ENCODE measurements at regions not wholly inside any gene's neighbourhood (a gene's known extent, or its start where the extent isn't known, plus 50 kb on each side); places are given as distances from the start of the nearest gene placed in this dataset.

DNA sequence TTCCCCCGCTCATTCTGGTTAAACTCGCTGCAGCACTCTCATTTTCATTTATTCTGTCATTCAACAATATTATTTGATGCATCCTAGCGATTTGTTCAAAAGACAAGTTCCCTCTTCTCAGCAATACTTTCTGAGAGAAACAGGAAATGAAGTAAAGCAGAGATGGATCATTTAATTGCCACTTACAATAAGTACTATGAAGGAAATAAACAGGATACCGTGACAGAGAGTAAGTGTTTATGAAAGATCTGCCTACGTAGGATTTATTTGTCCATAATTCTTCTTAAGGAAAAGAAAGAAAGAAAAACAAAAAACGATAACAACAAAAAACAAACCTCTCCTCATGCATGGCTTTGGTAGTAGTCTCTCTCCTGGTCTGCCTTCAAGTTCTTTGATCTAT is 406.8 kb upstream of the ZNF608 start:
- TF ChIP-seq TAF1 (IDR thresholded peaks at IDR 0.05; ENCODE audit: low read depth) = no peak
- TF ChIP-seq, protein P1, sequence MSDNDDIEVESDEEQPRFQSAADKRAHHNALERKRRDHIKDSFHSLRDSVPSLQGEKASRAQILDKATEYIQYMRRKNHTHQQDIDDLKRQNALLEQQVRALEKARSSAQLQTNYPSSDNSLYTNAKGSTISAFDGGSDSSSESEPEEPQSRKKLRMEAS (IDR thresholded peaks at IDR 0.05) = no peak
- TF ChIP-seq CEBPB (IDR thresholded peaks at IDR 0.05) = no peak
- TF ChIP-seq, protein P2, sequence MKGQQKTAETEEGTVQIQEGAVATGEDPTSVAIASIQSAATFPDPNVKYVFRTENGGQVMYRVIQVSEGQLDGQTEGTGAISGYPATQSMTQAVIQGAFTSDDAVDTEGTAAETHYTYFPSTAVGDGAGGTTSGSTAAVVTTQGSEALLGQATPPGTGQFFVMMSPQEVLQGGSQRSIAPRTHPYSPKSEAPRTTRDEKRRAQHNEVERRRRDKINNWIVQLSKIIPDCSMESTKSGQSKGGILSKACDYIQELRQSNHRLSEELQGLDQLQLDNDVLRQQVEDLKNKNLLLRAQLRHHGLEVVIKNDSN (IDR thresholded peaks at IDR 0.05) = no peak
- TF ChIP-seq EP300 (IDR thresholded peaks at IDR 0.05; ENCODE audit: borderline replicate concordance) = no peak
- no peak for TF ChIP-seq ZBTB7A (IDR thresholded peaks at IDR 0.05; ENCODE audit: low read depth)
- TF ChIP-seq YY1 (IDR thresholded peaks at IDR 0.05; ENCODE audit: low read depth) = no peak
- no peak for TF ChIP-seq TCF12 (IDR thresholded peaks at IDR 0.05; ENCODE audit: low read depth)
- TF ChIP-seq FOXM1 (IDR thresholded peaks at IDR 0.05; ENCODE audit: borderline replicate concordance, low read depth) = no peak
- TF ChIP-seq, protein P3, sequence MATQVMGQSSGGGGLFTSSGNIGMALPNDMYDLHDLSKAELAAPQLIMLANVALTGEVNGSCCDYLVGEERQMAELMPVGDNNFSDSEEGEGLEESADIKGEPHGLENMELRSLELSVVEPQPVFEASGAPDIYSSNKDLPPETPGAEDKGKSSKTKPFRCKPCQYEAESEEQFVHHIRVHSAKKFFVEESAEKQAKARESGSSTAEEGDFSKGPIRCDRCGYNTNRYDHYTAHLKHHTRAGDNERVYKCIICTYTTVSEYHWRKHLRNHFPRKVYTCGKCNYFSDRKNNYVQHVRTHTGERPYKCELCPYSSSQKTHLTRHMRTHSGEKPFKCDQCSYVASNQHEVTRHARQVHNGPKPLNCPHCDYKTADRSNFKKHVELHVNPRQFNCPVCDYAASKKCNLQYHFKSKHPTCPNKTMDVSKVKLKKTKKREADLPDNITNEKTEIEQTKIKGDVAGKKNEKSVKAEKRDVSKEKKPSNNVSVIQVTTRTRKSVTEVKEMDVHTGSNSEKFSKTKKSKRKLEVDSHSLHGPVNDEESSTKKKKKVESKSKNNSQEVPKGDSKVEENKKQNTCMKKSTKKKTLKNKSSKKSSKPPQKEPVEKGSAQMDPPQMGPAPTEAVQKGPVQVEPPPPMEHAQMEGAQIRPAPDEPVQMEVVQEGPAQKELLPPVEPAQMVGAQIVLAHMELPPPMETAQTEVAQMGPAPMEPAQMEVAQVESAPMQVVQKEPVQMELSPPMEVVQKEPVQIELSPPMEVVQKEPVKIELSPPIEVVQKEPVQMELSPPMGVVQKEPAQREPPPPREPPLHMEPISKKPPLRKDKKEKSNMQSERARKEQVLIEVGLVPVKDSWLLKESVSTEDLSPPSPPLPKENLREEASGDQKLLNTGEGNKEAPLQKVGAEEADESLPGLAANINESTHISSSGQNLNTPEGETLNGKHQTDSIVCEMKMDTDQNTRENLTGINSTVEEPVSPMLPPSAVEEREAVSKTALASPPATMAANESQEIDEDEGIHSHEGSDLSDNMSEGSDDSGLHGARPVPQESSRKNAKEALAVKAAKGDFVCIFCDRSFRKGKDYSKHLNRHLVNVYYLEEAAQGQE (IDR thresholded peaks at IDR 0.05; ENCODE audit: low read depth) = no peak
- no peak for TF ChIP-seq RAD21 (IDR thresholded peaks at IDR 0.05; ENCODE audit: low read depth)
- TF ChIP-seq NFIC (IDR thresholded peaks at IDR 0.05) = no peak
- TF ChIP-seq TEAD4 (IDR thresholded peaks at IDR 0.05) = no peak
- TF ChIP-seq CREB1 (IDR thresholded peaks at IDR 0.05; ENCODE audit: low read depth) = no peak
- TF ChIP-seq EGR1 (IDR thresholded peaks at IDR 0.05) = no peak

DNA sequence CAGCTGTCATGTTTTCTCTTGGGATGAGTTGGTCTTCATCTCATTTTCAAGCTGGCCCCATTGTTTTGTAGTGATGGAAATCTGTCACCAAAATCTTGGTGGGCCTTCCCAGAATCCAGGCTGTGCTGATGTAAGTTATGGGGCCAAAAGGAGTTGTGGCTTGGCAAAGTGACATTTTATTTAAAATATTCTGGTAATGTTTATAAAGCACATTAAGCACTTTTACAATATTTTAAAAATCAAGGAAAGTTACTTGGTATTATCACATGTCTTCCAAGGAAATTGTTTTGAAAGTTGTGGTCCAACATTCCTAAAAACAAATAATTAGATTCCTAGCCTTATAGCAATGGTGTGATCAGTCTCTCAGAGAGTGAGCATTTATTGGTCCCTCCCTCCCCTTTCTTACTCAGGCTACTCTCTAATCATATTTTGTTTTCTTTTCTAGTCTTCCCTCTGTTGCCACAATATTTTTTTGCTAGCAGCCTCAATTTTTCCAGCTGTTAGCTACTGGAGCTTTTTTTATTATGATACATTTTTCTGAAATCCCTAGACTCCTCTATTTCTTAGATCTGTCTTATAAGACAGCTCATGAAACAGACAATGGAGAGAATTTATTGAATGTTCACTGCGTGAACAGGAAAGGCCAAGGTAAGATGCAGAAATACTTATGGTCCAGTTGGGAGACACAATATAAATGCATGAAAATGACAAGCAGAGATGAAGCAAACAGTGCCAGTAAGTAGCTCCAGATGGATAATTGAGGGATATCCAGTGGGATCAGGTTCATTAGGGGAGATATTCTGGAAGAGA is 408.1 kb upstream of the ZNF608 start:
- TF ChIP-seq, protein P1 (IDR thresholded peaks at IDR 0.05) = no peak
- no peak for TF ChIP-seq RAD21 (IDR thresholded peaks at IDR 0.05; ENCODE audit: low read depth)
- no peak for TF ChIP-seq TEAD4 (IDR thresholded peaks at IDR 0.05)
- TF ChIP-seq ZBTB7A (IDR thresholded peaks at IDR 0.05; ENCODE audit: low read depth) = no peak
- TF ChIP-seq EP300 (IDR thresholded peaks at IDR 0.05; ENCODE audit: borderline replicate concordance) = no peak
- no peak for TF ChIP-seq CEBPB (IDR thresholded peaks at IDR 0.05)
- TF ChIP-seq, protein P2 (IDR thresholded peaks at IDR 0.05) = no peak
- no peak for TF ChIP-seq TAF1 (IDR thresholded peaks at IDR 0.05; ENCODE audit: low read depth)

DNA sequence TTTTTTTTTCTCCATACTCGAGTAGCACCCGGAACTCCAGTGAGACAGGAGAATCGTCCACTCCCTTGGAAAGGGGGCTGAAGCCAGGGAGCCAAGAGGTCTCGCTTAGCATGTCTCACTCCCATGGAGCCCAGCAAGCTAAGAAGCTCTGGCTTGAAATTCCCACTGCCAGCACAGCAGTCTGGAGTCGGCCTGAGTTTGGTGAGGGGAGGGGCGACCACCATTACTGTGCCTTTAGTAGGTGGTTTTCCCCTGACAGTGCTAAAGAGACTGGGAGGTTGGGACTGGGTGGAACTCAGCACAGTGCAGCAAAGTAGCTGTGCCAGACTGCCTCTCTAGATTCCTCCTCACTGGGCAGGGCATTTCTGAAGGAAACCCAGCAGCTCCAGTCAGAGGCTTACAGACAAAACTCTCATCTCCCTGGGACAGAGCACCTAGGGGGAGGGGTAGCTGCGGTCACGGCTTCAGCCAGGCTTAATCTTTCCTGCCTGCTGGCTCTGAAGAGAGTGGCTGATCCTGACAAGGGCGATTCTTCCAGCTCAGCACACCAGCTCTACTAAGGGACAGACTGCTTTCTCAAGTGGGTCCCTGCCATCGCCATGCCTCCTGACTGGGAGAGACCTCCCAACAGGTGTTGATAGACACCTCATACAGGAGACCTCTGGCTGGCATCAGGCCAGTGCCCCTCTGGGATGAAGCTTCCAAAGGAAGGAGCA is 414.5 kb upstream of the ZNF608 start:
- TF ChIP-seq CEBPB (IDR thresholded peaks at IDR 0.05) (no peak), YY1 (IDR thresholded peaks at IDR 0.05; ENCODE audit: low read depth) (no peak), RAD21 (IDR thresholded peaks at IDR 0.05; ENCODE audit: low read depth) (no peak), NFIC (IDR thresholded peaks at IDR 0.05) (no peak), FOXM1 (IDR thresholded peaks at IDR 0.05; ENCODE audit: borderline replicate concordance, low read depth) (no peak), TEAD4 (IDR thresholded peaks at IDR 0.05) (no peak), TAF1 (IDR thresholded peaks at IDR 0.05; ENCODE audit: low read depth) (no peak), EGR1 (IDR thresholded peaks at IDR 0.05) (no peak), EP300 (IDR thresholded peaks at IDR 0.05; ENCODE audit: borderline replicate concordance) (no peak), ZBTB7A (IDR thresholded peaks at IDR 0.05; ENCODE audit: low read depth) (no peak), CREB1 (IDR thresholded peaks at IDR 0.05; ENCODE audit: low read depth) (no peak), TCF12 (IDR thresholded peaks at IDR 0.05; ENCODE audit: low read depth) (no peak)
- TF ChIP-seq, protein P1 (IDR thresholded peaks at IDR 0.05) = no peak
- TF ChIP-seq, protein P3 (IDR thresholded peaks at IDR 0.05; ENCODE audit: low read depth) = no peak
- TF ChIP-seq, protein P2 (IDR thresholded peaks at IDR 0.05) = no peak

DNA sequence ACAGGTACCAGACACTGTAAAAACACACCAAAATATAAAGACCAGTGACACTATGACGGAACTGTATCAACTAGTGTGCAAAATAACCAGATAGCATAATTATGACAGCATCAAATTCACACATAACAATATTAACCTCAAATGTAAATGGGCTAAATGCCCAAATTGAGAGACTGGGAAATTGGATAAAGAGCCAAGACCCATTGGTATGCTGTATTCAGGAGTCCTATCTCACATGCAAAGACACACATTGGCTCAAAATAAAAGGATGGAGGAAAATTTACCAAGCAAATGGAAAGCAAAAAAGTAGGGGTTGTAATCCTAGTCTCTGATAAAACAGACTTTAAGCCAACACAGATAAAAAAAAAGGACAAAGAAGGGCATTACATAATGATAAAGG is 416.3 kb upstream of the ZNF608 start:
- TF ChIP-seq, protein P2 (IDR thresholded peaks at IDR 0.05) = no peak
- TF ChIP-seq TCF12 (IDR thresholded peaks at IDR 0.05; ENCODE audit: low read depth) = no peak
- TF ChIP-seq EGR1 (IDR thresholded peaks at IDR 0.05) = no peak
- no peak for TF ChIP-seq NFIC (IDR thresholded peaks at IDR 0.05)
- no peak for TF ChIP-seq YY1 (IDR thresholded peaks at IDR 0.05; ENCODE audit: low read depth)
- TF ChIP-seq CEBPB (IDR thresholded peaks at IDR 0.05) = no peak
- no peak for TF ChIP-seq FOXM1 (IDR thresholded peaks at IDR 0.05; ENCODE audit: borderline replicate concordance, low read depth)
- TF ChIP-seq, protein P1 (IDR thresholded peaks at IDR 0.05) = no peak
- TF ChIP-seq ZBTB7A (IDR thresholded peaks at IDR 0.05; ENCODE audit: low read depth) = no peak
